ENCODE measurements at regions not wholly inside any gene's neighbourhood (a gene's known extent, or its start where the extent isn't known, plus 50 kb on each side); places are given as distances from the start of the nearest gene placed in this dataset.

DNA sequence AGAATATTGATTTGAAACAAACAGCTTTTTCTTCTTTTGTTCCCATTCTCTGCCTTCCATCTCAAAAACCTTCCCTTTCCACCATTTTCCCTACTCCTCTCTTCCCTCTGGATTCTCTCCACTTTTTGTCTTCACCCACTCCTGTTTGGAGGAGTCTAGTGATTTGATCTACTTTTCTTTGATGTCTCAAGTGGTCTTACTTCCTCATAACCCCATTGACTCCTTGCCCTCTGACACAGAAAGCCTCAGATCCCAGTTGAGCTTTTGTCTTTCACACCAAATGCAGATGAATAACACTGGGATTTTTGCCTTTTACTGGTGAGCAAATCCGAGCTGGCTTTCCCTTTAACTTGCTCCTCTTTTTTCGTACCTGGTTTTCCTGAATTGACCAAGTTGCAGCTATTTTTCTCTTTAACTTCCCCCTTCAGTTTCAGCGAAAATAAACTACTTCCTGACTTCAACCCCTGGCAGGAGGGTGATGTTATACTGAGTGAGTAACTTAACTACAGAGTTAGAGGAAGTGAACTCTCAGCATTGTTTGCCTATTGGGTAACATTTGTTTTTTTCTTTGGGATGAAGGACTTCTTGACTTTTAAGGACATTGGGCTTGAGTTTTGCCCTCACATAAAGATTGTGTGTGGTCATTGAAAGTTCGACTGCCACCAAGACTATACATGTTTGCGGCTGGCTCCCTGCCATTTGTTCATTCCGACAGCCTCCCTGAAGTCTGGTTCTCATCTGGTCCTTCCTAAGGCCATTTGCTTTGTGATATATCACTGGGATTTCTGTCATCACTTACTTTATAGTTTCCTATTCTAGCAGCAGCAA lies 392.8 kb upstream of the NR3C2 start:
- Mint-ChIP-seq H3K27me3 (ENCODE audit: unreplicated experiment) (no peaks in the 10 kb centered on the region), H3K9me3 (ENCODE audit: unreplicated experiment) (peaks cover 7% of the 10 kb centered on the region), H3K4me1 (ENCODE audit: unreplicated experiment) (no peaks in the 10 kb centered on the region), H3K36me3 (ENCODE audit: unreplicated experiment) (no peaks in the 10 kb centered on the region), H3K4me3 (ENCODE audit: unreplicated experiment) (no peak overlapping the region), H3K27ac (ENCODE audit: unreplicated experiment) (no peak overlapping the region)
- TF ChIP-seq, protein P1, sequence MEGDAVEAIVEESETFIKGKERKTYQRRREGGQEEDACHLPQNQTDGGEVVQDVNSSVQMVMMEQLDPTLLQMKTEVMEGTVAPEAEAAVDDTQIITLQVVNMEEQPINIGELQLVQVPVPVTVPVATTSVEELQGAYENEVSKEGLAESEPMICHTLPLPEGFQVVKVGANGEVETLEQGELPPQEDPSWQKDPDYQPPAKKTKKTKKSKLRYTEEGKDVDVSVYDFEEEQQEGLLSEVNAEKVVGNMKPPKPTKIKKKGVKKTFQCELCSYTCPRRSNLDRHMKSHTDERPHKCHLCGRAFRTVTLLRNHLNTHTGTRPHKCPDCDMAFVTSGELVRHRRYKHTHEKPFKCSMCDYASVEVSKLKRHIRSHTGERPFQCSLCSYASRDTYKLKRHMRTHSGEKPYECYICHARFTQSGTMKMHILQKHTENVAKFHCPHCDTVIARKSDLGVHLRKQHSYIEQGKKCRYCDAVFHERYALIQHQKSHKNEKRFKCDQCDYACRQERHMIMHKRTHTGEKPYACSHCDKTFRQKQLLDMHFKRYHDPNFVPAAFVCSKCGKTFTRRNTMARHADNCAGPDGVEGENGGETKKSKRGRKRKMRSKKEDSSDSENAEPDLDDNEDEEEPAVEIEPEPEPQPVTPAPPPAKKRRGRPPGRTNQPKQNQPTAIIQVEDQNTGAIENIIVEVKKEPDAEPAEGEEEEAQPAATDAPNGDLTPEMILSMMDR (IDR thresholded peaks at IDR 0.05), result no peak
- DNase-seq (ENCODE audit: extremely low spot score, unreplicated experiment), result no peak

DNA sequence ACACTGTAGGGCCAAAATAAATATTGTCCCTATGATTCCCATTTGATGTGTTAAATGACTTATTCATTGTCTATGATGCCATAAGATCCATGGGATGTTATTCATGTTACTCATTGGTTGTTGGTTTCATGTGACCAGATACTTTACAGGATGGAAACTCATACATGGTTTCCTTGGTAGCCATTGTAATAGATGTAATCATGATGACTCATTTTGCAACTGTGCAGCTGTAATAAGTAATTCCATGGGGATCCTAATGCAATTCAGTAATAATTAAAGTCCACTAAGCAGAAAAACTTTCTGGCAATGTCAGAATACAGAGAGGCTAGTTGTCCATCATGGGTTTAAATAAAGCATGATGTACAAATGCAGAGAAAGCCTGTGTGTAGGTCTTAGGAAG lies 389.7 kb upstream of the NR3C2 start:
- TF ChIP-seq, protein P1 (IDR thresholded peaks at IDR 0.05), result no peak
- no peaks in the 10 kb centered on the region for H3K4me1 Mint-ChIP-seq (ENCODE audit: unreplicated experiment)
- no peak overlapping the region for H3K4me3 Mint-ChIP-seq (ENCODE audit: unreplicated experiment)
- peaks cover 19% of the 10 kb centered on the region for H3K9me3 Mint-ChIP-seq (ENCODE audit: unreplicated experiment)
- H3K36me3 Mint-ChIP-seq (ENCODE audit: unreplicated experiment), result no peaks in the 10 kb centered on the region
- no peak overlapping the region for H3K27ac Mint-ChIP-seq (ENCODE audit: unreplicated experiment)
- DNase-seq (ENCODE audit: extremely low spot score, unreplicated experiment), result no peak
- H3K27me3 Mint-ChIP-seq (ENCODE audit: unreplicated experiment), result no peaks in the 10 kb centered on the region

DNA sequence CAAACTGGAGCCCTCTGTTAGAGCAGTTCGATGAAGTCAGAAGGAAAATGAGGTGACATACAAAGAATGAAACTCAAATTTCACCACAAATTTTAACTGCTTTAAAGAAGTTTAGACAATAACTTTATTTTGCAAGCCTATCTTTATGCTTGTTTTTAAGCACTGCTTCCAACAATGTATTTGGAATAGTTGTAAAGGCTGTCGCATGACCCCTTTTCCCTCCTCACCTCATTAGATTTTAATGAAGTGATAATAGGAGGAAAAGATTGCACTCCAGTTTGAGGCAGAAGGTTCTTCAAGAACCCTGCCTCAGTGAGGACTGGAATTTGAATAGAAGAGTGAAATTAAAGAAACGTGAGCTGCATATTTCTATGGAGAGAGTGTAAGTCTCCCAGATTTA lies 386.1 kb upstream of the NR3C2 start:
- Mint-ChIP-seq H3K9me3 (ENCODE audit: unreplicated experiment) (peaks cover 25% of the 10 kb centered on the region), H3K27me3 (ENCODE audit: unreplicated experiment) (no peaks in the 10 kb centered on the region), H3K36me3 (ENCODE audit: unreplicated experiment) (no peaks in the 10 kb centered on the region), H3K4me1 (ENCODE audit: unreplicated experiment) (no peaks in the 10 kb centered on the region), H3K4me3 (ENCODE audit: unreplicated experiment) (no peak overlapping the region), H3K27ac (ENCODE audit: unreplicated experiment) (no peak overlapping the region)
- TF ChIP-seq, protein P1 (IDR thresholded peaks at IDR 0.05), result no peak
- no peak for DNase-seq (ENCODE audit: extremely low spot score, unreplicated experiment)

DNA sequence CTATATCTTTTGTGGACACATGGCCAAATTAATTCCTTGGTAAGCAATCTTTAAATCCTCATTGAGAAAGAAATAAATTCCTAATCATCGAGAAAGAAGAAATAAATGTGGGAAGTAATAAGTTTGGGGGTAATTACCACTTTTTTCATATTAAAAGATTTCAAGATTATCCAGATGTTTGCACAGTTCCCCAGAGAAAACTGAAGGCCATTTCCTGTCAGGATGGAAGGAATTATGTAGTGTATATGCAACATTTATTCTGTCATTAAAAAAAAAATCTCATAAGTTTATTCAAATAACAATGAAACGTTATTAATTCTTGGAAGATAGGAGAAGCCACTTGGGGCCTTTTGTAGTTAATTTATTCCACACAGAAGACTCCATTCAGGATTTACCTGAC lies 385.6 kb upstream of the NR3C2 start:
- peaks cover 25% of the 10 kb centered on the region for H3K9me3 Mint-ChIP-seq (ENCODE audit: unreplicated experiment)
- H3K36me3 Mint-ChIP-seq (ENCODE audit: unreplicated experiment), result no peaks in the 10 kb centered on the region
- TF ChIP-seq, protein P1 (IDR thresholded peaks at IDR 0.05), result no peak
- no peak overlapping the region for H3K27ac Mint-ChIP-seq (ENCODE audit: unreplicated experiment)
- H3K4me1 Mint-ChIP-seq (ENCODE audit: unreplicated experiment), result no peaks in the 10 kb centered on the region
- no peak overlapping the region for H3K4me3 Mint-ChIP-seq (ENCODE audit: unreplicated experiment)
- no peak for DNase-seq (ENCODE audit: extremely low spot score, unreplicated experiment)
- H3K27me3 Mint-ChIP-seq (ENCODE audit: unreplicated experiment), result no peaks in the 10 kb centered on the region

DNA sequence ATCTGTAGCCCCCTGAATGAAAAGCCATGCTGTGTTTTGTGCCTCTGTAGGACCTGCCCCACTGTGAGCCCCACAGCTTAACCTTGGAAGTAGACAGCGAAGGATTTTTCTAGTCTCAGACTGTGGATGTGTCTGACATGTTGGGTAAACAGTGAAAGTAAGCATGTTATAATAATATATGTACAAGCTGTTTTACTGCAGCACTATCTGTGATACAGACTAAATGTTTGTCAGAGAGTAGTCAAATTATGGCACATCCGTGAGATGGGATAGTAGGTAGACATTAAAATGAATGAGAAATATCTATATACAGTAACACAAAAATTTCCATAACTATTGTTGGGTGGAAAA lies 381.2 kb upstream of the NR3C2 start:
- H3K9me3 Mint-ChIP-seq (ENCODE audit: unreplicated experiment), result peaks cover 8% of the 10 kb centered on the region
- no peaks in the 10 kb centered on the region for H3K36me3 Mint-ChIP-seq (ENCODE audit: unreplicated experiment)
- no peak overlapping the region for H3K27ac Mint-ChIP-seq (ENCODE audit: unreplicated experiment)
- H3K4me1 Mint-ChIP-seq (ENCODE audit: unreplicated experiment), result no peaks in the 10 kb centered on the region
- H3K27me3 Mint-ChIP-seq (ENCODE audit: unreplicated experiment), result no peaks in the 10 kb centered on the region
- TF ChIP-seq, protein P1 (IDR thresholded peaks at IDR 0.05), result no peak
- no peak overlapping the region for H3K4me3 Mint-ChIP-seq (ENCODE audit: unreplicated experiment)
- DNase-seq (ENCODE audit: extremely low spot score, unreplicated experiment), result no peak

Measured in osteocyte (in vitro differentiated cells).